Cardiac muscle cell (in vitro differentiated cells and primary cell): ENCODE measurements at regions not wholly inside any gene's neighbourhood (a gene's known extent, or its start where the extent isn't known, plus 50 kb on each side); places are given as distances from the start of the nearest gene placed in this dataset.
A peak's percentile ranks its signal among the peaks of the same experiment; 100 is the strongest.

Source experiments
- DNase-seq, 2 donors: peaks; one replicate each; pipeline versions ENCODE4 v3.0.0 to v3.0.0-alpha.2; 2010 to 2017; ENCODE audit warnings: low read depth in 1 of 2, low spot score in 1 of 2
- H3K27ac ChIP-seq: fragments of 200-600 bp; sonication (generic); 2 replicates; pipeline ENCODE4 v1.5.1; 2016
- H3K27me3 ChIP-seq: fragments of 200-600 bp; sonication (generic); 2 replicates; pipeline ENCODE4 v1.6.0; 2016; ENCODE audit warnings: control low read depth
- H3K36me3 ChIP-seq: fragments of 200-600 bp; sonication (generic); 2 replicates; pipeline ENCODE4 v1.5.1; 2016; ENCODE audit warnings: control low read depth
- H3K4me1 ChIP-seq: fragments of 200-600 bp; sonication (generic); 2 replicates; pipeline ENCODE4 v1.8.1; 2017; ENCODE audit warnings: low read depth, mild to moderate bottlenecking, mixed run types
- H3K4me3 ChIP-seq: fragments of 200-600 bp; sonication (generic); 2 replicates; pipeline ENCODE4 v1.5.1; 2016; ENCODE audit warnings: mild to moderate bottlenecking
- H3K9me3 ChIP-seq: fragments of 200-600 bp; sonication (generic); 2 replicates; pipeline ENCODE4 v1.5.1; 2017; ENCODE audit warnings: low read depth, mild to moderate bottlenecking, control low read depth
- CTCF ChIP-seq: IDR thresholded peaks from 2 replicates; pipeline ENCODE4 v1.5.1; 2012; ENCODE audit warnings: low read depth, mild to moderate bottlenecking, low read length

GRCh38 chr9:28379082-28379481 is 805.8 kb upstream of the C9orf72 start:
- Histone ChIP-seq H3K27ac (no peak overlapping the region), H3K4me3 (no peak overlapping the region), H3K4me1 (no peaks in the 10 kb centered on the region), H3K36me3 (no peaks in the 10 kb centered on the region), H3K9me3 (no peaks in the 10 kb centered on the region), H3K27me3 (no peaks in the 10 kb centered on the region)
- DNase-seq = no peak
- no peak for TF ChIP-seq CTCF

- no peaks in the 10 kb centered on the region for H3K9me3 ChIP-seq
- no peak overlapping the region for H3K27ac ChIP-seq
- no peak for TF ChIP-seq CTCF
- H3K4me1 ChIP-seq = no peaks in the 10 kb centered on the region
- no peak overlapping the region for H3K4me3 ChIP-seq
- H3K36me3 ChIP-seq = no peaks in the 10 kb centered on the region
- DNase-seq = peak in 1 of 2 donors; percentile 7
- no peaks in the 10 kb centered on the region for H3K27me3 ChIP-seq
These were observed 816.1 kb upstream of the C9orf72 start for GRCh38 chr9:28389411-28389810.

- H3K4me3 ChIP-seq = no peak overlapping the region
- no peak for TF ChIP-seq CTCF
These were observed 821.5 kb upstream of the C9orf72 start for GRCh38 chr9:28394774-28395173.

GRCh38 chr9:28396058-28396457 is 822.8 kb upstream of the C9orf72 start:
- no peak for TF ChIP-seq CTCF
- H3K9me3 ChIP-seq = no peaks in the 10 kb centered on the region

More at GRCh38 chr9:28394774-28395173, 821.5 kb upstream of the C9orf72 start:
- no peak for DNase-seq
- H3K27me3 ChIP-seq = no peaks in the 10 kb centered on the region
- no peaks in the 10 kb centered on the region for H3K36me3 ChIP-seq
- H3K9me3 ChIP-seq = no peaks in the 10 kb centered on the region
- H3K4me1 ChIP-seq = no peaks in the 10 kb centered on the region
- H3K27ac ChIP-seq = no peak overlapping the region

GRCh38 chr9:28407351-28407750 is 834.1 kb upstream of the C9orf72 start:
- Histone ChIP-seq H3K27ac (no peak overlapping the region), H3K4me1 (peaks cover 8% of the 10 kb centered on the region), H3K4me3 (no peak overlapping the region), H3K9me3 (no peaks in the 10 kb centered on the region), H3K27me3 (no peaks in the 10 kb centered on the region), H3K36me3 (no peaks in the 10 kb centered on the region)
- no peak for TF ChIP-seq CTCF
- DNase-seq = no peak

More at GRCh38 chr9:28396058-28396457, 822.8 kb upstream of the C9orf72 start:
- Histone ChIP-seq H3K4me3 (no peak overlapping the region), H3K27ac (no peak overlapping the region), H3K4me1 (no peaks in the 10 kb centered on the region), H3K27me3 (no peaks in the 10 kb centered on the region), H3K36me3 (no peaks in the 10 kb centered on the region)
- no peak for DNase-seq

- Histone ChIP-seq H3K4me1 (peaks cover 8% of the 10 kb centered on the region), H3K36me3 (no peaks in the 10 kb centered on the region), H3K27me3 (peaks cover 2% of the 10 kb centered on the region), H3K4me3 (no peak overlapping the region), H3K9me3 (no peaks in the 10 kb centered on the region), H3K27ac (no peak overlapping the region)
- TF ChIP-seq CTCF = no peak
- no peak for DNase-seq
These were observed 836.6 kb upstream of the C9orf72 start for GRCh38 chr9:28409919-28410318.
